ENCODE measurements at regions not wholly inside any gene's neighbourhood (a gene's known extent, or its start where the extent isn't known, plus 50 kb on each side); places are given as distances from the start of the nearest gene placed in this dataset.

DNA sequence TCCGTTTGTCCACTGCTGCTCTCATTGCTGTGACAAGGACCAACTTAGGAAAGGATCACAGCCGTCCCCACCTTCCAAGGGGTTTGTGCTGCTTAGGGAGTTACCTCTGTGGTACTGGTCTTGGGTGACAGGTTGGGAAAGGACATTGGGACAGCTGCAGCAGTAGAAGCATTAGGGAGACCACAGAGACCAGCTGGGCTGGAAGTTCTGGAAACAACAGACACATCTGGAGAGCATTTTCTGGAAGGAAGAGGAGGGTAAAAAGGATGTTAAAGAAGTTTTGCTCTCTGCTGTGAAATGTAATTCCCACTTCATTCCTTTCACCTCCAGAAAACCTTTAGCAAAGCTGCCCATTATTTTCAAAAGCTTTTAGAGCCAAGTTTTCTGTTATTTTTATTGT is 304.2 kb downstream of the LRFN2 start:
- Mint-ChIP-seq H3K9me3 (ENCODE audit: low read depth, unreplicated experiment) (peaks cover 4% of the 10 kb centered on the region), H3K36me3 (ENCODE audit: insufficient read depth, unreplicated experiment) (no peaks in the 10 kb centered on the region), H3K27me3 (ENCODE audit: unreplicated experiment) (peaks cover 38% of the 10 kb centered on the region), H3K4me1 (ENCODE audit: low read depth, unreplicated experiment) (no peaks in the 10 kb centered on the region), H3K4me3 (ENCODE audit: low read depth, unreplicated experiment) (no peak overlapping the region), H3K27ac (ENCODE audit: unreplicated experiment) (no peak overlapping the region)
- CTCF ChIA-PET: interaction anchor here (0.5 kb wide), 1 partner anchor 19 kb away, joined by 6 read pairs; no protein-coding TSS in a partner anchor
- no peak for DNase-seq
- TF ChIP-seq CTCF (IDR thresholded peaks at IDR 0.05; ENCODE audit: unreplicated experiment): no peak
- no TSS peak for BruUV-seq (replicated peaks)
- intact Hi-C loops (cut with micrococcal nuclease; ENCODE audit: unreplicated experiment): no loop called here

GRCh38 chr6:40281402-40281801 is 305.8 kb downstream of the LRFN2 start:
- no peak for DNase-seq
- no peaks in the 10 kb centered on the region for H3K4me1 Mint-ChIP-seq (ENCODE audit: low read depth, unreplicated experiment)
- TF ChIP-seq CTCF (IDR thresholded peaks at IDR 0.05; ENCODE audit: unreplicated experiment): no peak
- H3K36me3 Mint-ChIP-seq (ENCODE audit: insufficient read depth, unreplicated experiment): no peaks in the 10 kb centered on the region
- CTCF ChIA-PET: no interaction called here
- H3K9me3 Mint-ChIP-seq (ENCODE audit: low read depth, unreplicated experiment): peaks cover 4% of the 10 kb centered on the region
- H3K4me3 Mint-ChIP-seq (ENCODE audit: low read depth, unreplicated experiment): no peak overlapping the region
- intact Hi-C loops (cut with micrococcal nuclease; ENCODE audit: unreplicated experiment): no loop called here
- no peak overlapping the region for H3K27ac Mint-ChIP-seq (ENCODE audit: unreplicated experiment)
- BruUV-seq (replicated peaks): no TSS peak
- peaks cover 25% of the 10 kb centered on the region for H3K27me3 Mint-ChIP-seq (ENCODE audit: unreplicated experiment)

DNA sequence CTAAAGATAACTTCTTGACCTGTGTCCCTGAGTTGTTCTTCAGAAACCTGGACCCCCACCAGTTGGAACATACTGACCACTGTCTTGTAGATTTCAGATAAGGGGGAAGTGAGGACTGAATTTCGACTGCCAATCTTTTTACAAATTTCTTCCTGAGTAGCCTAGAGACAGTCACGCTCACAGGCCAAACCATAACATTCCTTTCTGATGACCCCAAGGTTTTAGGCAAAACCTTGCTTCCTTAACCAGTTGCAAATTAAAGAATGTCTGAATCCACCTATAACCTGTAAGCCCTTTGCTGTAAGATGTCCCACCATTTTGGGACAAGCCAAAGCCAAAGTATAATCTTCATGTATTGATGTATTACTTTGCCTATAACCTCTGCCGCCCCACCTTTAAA is 306.9 kb downstream of the LRFN2 start:
- BruUV-seq (replicated peaks): no TSS peak
- intact Hi-C loops (cut with micrococcal nuclease; ENCODE audit: unreplicated experiment): no loop called here
- Mint-ChIP-seq H3K4me1 (ENCODE audit: low read depth, unreplicated experiment) (no peaks in the 10 kb centered on the region), H3K4me3 (ENCODE audit: low read depth, unreplicated experiment) (no peak overlapping the region), H3K9me3 (ENCODE audit: low read depth, unreplicated experiment) (peaks cover 4% of the 10 kb centered on the region), H3K27me3 (ENCODE audit: unreplicated experiment) (peaks cover 13% of the 10 kb centered on the region), H3K36me3 (ENCODE audit: insufficient read depth, unreplicated experiment) (no peaks in the 10 kb centered on the region), H3K27ac (ENCODE audit: unreplicated experiment) (no peak overlapping the region)
- CTCF ChIA-PET: no interaction called here
- TF ChIP-seq CTCF (IDR thresholded peaks at IDR 0.05; ENCODE audit: unreplicated experiment): no peak
- no peak for DNase-seq

DNA sequence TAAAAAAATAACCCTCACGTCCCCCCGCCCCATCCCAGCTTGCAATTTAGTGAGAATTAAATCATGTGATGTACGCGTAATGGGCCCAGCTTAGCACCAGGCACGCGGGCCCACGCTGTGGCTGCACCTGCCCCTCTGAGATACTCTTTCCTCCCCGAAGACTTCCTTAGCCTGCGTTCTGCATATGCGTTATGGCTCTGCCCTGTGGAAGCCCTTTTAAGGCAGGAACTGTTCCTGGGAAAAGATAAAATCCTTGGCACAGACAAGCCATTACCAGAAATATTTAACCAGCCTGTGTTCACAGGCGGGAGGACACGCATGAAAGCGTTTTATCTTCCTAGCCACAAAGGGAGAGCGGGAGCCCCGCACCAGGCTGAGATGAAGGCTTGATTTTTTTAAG is 311.0 kb downstream of the LRFN2 start:
- no TSS peak for BruUV-seq (replicated peaks)
- peaks cover 5% of the 10 kb centered on the region for H3K9me3 Mint-ChIP-seq (ENCODE audit: low read depth, unreplicated experiment)
- H3K36me3 Mint-ChIP-seq (ENCODE audit: insufficient read depth, unreplicated experiment): no peaks in the 10 kb centered on the region
- no peak for TF ChIP-seq CTCF (IDR thresholded peaks at IDR 0.05; ENCODE audit: unreplicated experiment)
- CTCF ChIA-PET: no interaction called here
- no peaks in the 10 kb centered on the region for H3K4me1 Mint-ChIP-seq (ENCODE audit: low read depth, unreplicated experiment)
- no peak overlapping the region for H3K4me3 Mint-ChIP-seq (ENCODE audit: low read depth, unreplicated experiment)
- H3K27me3 Mint-ChIP-seq (ENCODE audit: unreplicated experiment): no peaks in the 10 kb centered on the region
- DNase-seq: no peak
- H3K27ac Mint-ChIP-seq (ENCODE audit: unreplicated experiment): no peak overlapping the region
- intact Hi-C loops (cut with micrococcal nuclease; ENCODE audit: unreplicated experiment): no loop called here

DNA sequence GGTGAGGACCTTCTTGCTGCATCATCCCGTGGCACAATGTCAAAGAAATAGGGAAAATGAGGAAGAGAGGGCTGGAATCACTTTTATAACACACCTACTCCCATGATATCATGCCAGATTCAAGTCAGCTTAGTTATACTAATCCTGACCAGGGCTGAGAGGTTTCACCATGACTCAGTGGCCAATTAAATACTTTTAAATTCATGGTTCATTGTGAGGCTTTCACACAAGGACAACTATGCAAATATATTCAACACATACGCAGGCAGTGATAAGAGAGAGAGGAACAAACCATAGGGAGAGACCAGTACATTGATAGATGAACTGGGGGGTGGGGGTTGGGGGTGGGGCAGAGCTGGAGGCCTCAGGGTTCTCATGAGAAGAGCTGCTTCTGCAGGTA is 313.1 kb downstream of the LRFN2 start:
- peaks cover 2% of the 10 kb centered on the region for H3K9me3 Mint-ChIP-seq (ENCODE audit: low read depth, unreplicated experiment)
- H3K27ac Mint-ChIP-seq (ENCODE audit: unreplicated experiment): no peak overlapping the region
- intact Hi-C loops (cut with micrococcal nuclease; ENCODE audit: unreplicated experiment): no loop called here
- DNase-seq: no peak
- CTCF ChIA-PET: no interaction called here
- no peak for TF ChIP-seq CTCF (IDR thresholded peaks at IDR 0.05; ENCODE audit: unreplicated experiment)
- no TSS peak for BruUV-seq (replicated peaks)
- no peaks in the 10 kb centered on the region for H3K27me3 Mint-ChIP-seq (ENCODE audit: unreplicated experiment)
- H3K4me1 Mint-ChIP-seq (ENCODE audit: low read depth, unreplicated experiment): no peaks in the 10 kb centered on the region
- H3K36me3 Mint-ChIP-seq (ENCODE audit: insufficient read depth, unreplicated experiment): no peaks in the 10 kb centered on the region
- H3K4me3 Mint-ChIP-seq (ENCODE audit: low read depth, unreplicated experiment): no peak overlapping the region
